NT2/D1 (cell line): ENCODE measurements at regions not wholly inside any gene's neighbourhood (a gene's known extent, or its start where the extent isn't known, plus 50 kb on each side); places are given as distances from the start of the nearest gene placed in this dataset.

Experiments used
- SUZ12 ChIP-seq: IDR thresholded peaks from 2 replicates; pipeline ENCODE4 v1.6.1; 2011; ENCODE audit not compliant: insufficient read length, insufficient read depth; ENCODE audit errors: extremely low read depth
- YY1 ChIP-seq: IDR thresholded peaks from 2 replicates; pipeline ENCODE4 v1.6.1; 2011; ENCODE audit not compliant: insufficient read length, insufficient read depth
- ZNF274 ChIP-seq: IDR thresholded peaks from 2 replicates; pipeline ENCODE4 v1.6.1; 2011; ENCODE audit warnings: mild to moderate bottlenecking, low read depth, low read length

GRCh38 chr5:36529142-36529541 is 77.3 kb upstream of the SLC1A3 start:
- TF ChIP-seq YY1 = no peak
- no peak for TF ChIP-seq SUZ12
- no peak for TF ChIP-seq ZNF274
